ENCODE measurements at regions not wholly inside any gene's neighbourhood (a gene's known extent, or its start where the extent isn't known, plus 50 kb on each side); places are given as distances from the start of the nearest gene placed in this dataset.
A peak's percentile ranks its signal among the peaks of the same experiment; 100 is the strongest.

GRCh38 chr12:91824991-91825390, 320.7 kb downstream of the BTG1 start:
- no peak for DNase-seq (ENCODE audit: low spot score)
- Histone ChIP-seq H3K9me3 (ENCODE audit: low read depth, low read length, poor library complexity, severe bottlenecking) (no peaks in the 10 kb centered on the region), H3K4me3 (ENCODE audit: low read depth, low read length, poor library complexity, severe bottlenecking) (no peak overlapping the region), H3K4me1 (ENCODE audit: insufficient read depth, low read length, poor library complexity, severe bottlenecking) (peaks cover 4% of the 10 kb centered on the region), H3K36me3 (ENCODE audit: insufficient read depth, low read length, poor library complexity, severe bottlenecking) (no peaks in the 10 kb centered on the region), H3K27ac (ENCODE audit: low read depth, low read length, poor library complexity, severe bottlenecking) (no peak overlapping the region), H3K27me3 (replicated peaks; ENCODE audit: insufficient read depth, low read depth, low read length, poor library complexity) (no peaks in the 10 kb centered on the region)
- intact Hi-C loops (cut with micrococcal nuclease; ENCODE audit: unreplicated experiment): no loop called here
- no peak for TF ChIP-seq EZH2 (IDR thresholded peaks at IDR 0.05; ENCODE audit: borderline replicate concordance, low read depth, low read length, poor library complexity, severe bottlenecking)
- no peak for TF ChIP-seq CTCF (conservative IDR thresholded peaks at IDR 0.05; ENCODE audit: low read depth, low read length)
- BruUV-seq (replicated peaks): no TSS peak
- ChIA-PET CTCF (no interaction called here), POLR2A (ENCODE audit: low non-redundant PET) (no interaction called here)

GRCh38 chr12:91819132-91819447, 326.6 kb downstream of the BTG1 start:
- H3K36me3 ChIP-seq (ENCODE audit: insufficient read depth, low read length, poor library complexity, severe bottlenecking): no peaks in the 10 kb centered on the region
- BruUV-seq (replicated peaks): no TSS peak
- TF ChIP-seq CTCF (conservative IDR thresholded peaks at IDR 0.05; ENCODE audit: low read depth, low read length) (no peak), EZH2 (IDR thresholded peaks at IDR 0.05; ENCODE audit: borderline replicate concordance, low read depth, low read length, poor library complexity, severe bottlenecking) (no peak)
- H3K4me3 ChIP-seq (ENCODE audit: low read depth, low read length, poor library complexity, severe bottlenecking): no peak overlapping the region
- no peak overlapping the region for H3K27ac ChIP-seq (ENCODE audit: low read depth, low read length, poor library complexity, severe bottlenecking)
- ChIA-PET CTCF (no interaction called here), POLR2A (ENCODE audit: low non-redundant PET) (no interaction called here)
- H3K9me3 ChIP-seq (ENCODE audit: low read depth, low read length, poor library complexity, severe bottlenecking): no peaks in the 10 kb centered on the region
- H3K27me3 ChIP-seq (replicated peaks; ENCODE audit: insufficient read depth, low read depth, low read length, poor library complexity): no peaks in the 10 kb centered on the region
- intact Hi-C loops (cut with micrococcal nuclease; ENCODE audit: unreplicated experiment): no loop called here
- H3K4me1 ChIP-seq (ENCODE audit: insufficient read depth, low read length, poor library complexity, severe bottlenecking): no peaks in the 10 kb centered on the region
- no peak for DNase-seq (ENCODE audit: low spot score)

- ChIA-PET CTCF (no interaction called here), POLR2A (ENCODE audit: low non-redundant PET) (no interaction called here)
- peak; percentile 1 for DNase-seq (ENCODE audit: low spot score)
- H3K9me3 ChIP-seq (ENCODE audit: low read depth, low read length, poor library complexity, severe bottlenecking): no peaks in the 10 kb centered on the region
- H3K27ac ChIP-seq (ENCODE audit: low read depth, low read length, poor library complexity, severe bottlenecking): no peak overlapping the region
- BruUV-seq (replicated peaks): no TSS peak
- intact Hi-C loops (cut with micrococcal nuclease; ENCODE audit: unreplicated experiment): no loop called here
- no peaks in the 10 kb centered on the region for H3K36me3 ChIP-seq (ENCODE audit: insufficient read depth, low read length, poor library complexity, severe bottlenecking)
- no peak overlapping the region for H3K4me3 ChIP-seq (ENCODE audit: low read depth, low read length, poor library complexity, severe bottlenecking)
- TF ChIP-seq CTCF (conservative IDR thresholded peaks at IDR 0.05; ENCODE audit: low read depth, low read length): no peak
- H3K27me3 ChIP-seq (replicated peaks; ENCODE audit: insufficient read depth, low read depth, low read length, poor library complexity): no peaks in the 10 kb centered on the region
- H3K4me1 ChIP-seq (ENCODE audit: insufficient read depth, low read length, poor library complexity, severe bottlenecking): no peaks in the 10 kb centered on the region
These were observed 327.2 kb downstream of the BTG1 start for GRCh38 chr12:91818227-91819131.

All from A673 (cell line).